ENCODE measurements at regions not wholly inside any gene's neighbourhood (a gene's known extent, or its start where the extent isn't known, plus 50 kb on each side); places are given as distances from the start of the nearest gene placed in this dataset.
"Not testable (repeated sequence)": the region's sequence is repeated elsewhere in the genome, so short reads cannot be mapped to it uniquely, and the experiment has no call there.

DNA sequence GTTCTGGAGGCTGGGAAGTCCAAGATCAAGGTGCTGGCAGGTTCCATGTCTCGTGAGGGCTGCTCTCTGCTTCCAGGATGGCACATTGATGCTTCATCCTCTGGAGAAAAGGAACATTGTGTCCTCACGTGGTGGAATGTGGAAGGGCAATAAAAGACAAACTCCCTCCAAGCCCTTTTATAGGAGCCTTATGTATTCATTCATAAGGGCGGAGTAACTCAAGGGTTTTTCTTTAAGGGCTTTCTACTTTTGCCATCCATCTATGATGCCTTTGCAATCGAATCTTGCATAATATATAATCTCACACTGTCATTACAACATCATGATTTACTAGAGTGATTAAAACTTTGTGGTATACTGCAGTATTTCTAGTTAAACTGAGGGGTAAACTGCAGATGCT, 132.7 kb upstream of the DDHD1 start:
- no peak for DNase-seq (ENCODE audit: low spot score)

DNA sequence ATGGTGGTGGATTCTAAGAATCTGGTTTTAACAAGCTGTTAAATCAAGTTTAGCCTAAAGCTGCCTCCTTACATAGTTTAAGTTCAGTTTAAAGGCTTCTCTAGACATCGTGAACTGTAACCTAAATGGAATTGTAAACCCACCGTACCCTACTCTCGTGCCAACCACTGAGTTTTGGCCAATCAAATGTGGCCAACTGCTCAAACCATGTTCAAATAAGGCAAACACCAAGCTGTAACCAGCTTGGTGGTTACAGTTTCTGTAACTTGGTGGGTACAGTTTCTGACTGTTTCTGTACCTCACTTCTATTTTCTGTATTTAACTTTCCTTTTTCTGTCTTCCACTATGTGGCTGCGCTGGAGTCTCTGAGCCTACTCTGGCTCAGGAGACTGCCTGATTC, 131.9 kb upstream of the DDHD1 start:
- DNase-seq (ENCODE audit: low spot score), result no peak

DNA sequence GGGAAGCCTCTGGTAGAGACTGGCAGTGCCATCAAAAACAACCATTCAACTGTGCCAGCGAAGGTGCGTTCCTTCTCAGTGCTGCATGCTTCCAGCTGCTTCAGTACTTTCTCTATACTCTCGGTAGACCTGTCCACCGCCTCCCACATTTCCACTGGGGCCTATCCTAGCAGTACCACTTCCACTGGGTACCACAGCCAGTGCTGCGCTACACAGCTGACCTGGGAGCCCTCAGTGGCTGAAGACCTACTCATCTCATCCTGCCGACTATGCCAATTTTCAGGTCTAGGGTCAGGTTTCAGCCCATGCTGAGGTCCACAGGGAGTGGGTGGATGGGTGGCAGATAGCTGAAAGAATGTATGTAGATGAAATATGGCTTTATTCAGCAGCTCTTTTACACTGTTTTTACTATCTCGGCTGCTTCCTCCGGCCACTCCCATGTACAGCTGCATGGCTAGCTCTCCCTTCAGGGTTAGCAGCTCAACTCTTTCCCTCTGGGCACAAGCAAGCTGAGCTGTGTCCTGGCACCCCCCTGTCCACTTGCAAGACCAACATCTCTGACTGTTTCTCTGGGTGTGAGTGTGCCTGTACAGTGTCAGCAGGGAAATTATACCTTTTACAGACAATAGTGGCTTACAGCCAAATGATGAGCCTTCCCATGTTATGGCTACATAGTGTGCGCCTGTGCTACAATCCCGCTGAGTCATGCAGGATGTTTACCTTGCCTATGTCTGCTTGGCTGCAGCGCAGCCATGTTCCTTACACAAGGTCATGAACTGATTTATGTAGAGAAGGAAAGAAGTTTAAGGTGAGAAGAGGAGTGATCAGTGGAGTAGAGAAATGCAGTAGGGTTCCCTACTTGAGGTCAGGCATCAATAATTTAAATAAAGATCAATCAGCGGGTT, 125.7 kb upstream of the DDHD1 start:
- no peak for DNase-seq (ENCODE audit: low spot score)

- no peak for DNase-seq (ENCODE audit: low spot score)
These were observed 120.5 kb upstream of the DDHD1 start for GRCh38 chr14:53273671-53274072.

DNA sequence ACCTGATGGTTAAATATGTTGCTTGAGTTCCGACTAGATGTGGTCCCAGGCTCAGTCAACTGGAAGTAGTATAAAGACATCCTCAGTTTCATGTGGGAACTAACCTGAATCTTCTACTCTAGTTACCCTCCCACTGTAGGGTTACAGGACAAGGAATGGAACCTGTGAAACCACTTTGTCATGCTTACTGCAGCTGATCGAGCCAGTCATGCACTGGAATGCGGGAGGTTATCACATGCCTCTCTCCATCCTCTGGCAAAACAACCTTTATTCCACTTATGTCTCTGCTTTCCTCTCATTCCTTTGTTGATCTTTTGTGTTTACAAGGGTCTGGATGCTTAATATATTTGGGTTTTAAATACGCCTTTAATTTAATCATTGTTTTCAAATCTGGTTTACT, 111.9 kb upstream of the DDHD1 start:
- DNase-seq (ENCODE audit: low spot score), result no peak

DNA sequence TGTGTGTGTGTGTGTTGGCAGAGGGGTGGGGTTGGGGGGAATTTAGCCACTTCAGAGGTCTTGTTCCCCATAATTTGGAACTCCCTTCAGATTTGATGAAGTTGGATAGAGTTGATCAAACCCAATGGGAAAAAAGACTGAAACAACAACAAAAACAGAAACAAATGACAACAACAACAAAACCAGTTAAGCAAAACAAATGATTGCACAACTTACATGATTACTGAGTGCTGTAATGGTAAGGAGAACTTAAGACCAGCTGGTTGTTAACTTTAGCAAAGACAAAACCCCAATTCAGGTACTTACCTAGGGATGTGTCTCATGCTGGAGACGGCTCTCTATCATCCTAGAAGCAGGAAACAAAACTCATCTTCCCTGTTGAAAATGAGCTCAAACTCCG, 107.8 kb upstream of the DDHD1 start:
- no peak for DNase-seq (ENCODE audit: low spot score)

DNA sequence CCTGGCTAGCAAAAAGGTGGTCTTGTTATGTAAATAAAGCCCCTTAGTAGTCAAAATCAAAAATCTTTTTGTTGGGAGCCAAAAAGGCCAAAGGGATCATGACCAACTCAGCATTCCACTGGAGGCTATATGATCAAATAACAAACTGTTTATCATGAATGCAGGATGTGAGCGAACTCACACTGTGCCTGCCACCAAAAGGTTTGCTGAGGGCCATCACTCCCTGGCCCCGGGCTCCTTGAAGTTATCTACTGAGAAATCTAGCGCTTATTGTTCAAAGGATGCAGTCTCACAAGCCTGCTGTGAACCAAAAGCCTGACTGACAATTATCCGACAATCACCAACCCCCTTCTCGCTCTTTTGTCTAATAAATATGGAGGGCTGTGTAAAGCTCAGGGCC, 107.2 kb upstream of the DDHD1 start:
- no peak for DNase-seq (ENCODE audit: low spot score)

DNA sequence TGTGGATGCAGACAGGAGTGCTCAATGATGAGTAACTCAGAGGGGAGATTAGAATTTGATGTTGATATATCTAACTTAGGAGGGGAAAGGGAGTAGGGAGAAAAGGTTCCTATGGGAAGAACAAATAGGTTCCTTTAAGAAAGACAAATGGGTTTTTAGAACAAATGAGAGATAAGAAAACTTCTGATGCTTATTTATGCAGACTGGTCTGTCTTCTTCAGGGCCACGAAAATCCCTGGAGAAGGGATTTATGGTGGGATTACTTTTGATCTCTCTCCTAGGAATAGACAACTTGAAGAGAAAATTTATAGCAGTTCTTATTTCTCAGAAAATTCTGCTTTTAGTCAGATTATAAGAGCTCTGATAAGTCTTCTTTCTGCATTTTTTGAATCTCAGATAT, 99.0 kb upstream of the DDHD1 start:
- no peak for DNase-seq (ENCODE audit: low spot score)

GRCh38 chr14:53249059-53249458, 95.9 kb upstream of the DDHD1 start:
- DNase-seq (ENCODE audit: low spot score), result no peak

DNA sequence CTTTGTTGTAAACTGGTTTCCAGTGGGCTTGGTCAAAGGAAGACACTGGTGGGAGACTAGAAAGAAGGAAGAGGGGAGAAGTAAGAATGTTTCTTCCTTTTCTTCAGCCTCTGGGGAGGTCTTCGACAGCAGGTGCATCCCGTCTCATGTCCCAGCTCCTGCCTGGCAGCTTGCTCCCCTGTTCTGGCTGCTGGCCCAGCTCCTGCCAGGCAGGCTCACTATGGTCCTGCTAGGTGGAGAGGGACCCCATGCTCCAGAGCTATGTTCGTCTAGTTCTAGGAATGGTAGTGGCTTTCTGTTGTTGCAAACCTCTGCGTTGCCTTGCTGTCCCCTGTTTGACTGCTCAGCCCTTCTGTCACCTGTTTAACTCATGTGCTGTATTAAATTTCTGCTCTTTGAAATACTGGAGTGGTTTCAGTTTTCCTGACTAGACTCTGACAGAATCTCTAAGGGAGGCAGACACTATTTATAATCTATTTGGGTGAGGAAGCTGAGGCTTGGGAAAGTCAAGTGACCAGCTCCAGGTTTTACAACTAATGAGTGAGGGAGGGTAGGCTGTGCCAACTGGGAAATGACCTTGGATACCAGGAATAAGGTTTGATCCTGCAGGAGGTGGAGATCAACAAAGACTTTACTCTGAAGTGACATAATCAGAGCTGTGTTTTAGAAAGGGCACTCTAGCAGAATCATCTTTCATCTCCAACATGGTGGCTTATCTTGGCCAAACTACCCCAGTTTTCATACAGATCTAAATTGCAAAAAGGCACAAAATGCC, 94.7 kb upstream of the DDHD1 start:
- DNase-seq (ENCODE audit: low spot score), result no peak

DNA sequence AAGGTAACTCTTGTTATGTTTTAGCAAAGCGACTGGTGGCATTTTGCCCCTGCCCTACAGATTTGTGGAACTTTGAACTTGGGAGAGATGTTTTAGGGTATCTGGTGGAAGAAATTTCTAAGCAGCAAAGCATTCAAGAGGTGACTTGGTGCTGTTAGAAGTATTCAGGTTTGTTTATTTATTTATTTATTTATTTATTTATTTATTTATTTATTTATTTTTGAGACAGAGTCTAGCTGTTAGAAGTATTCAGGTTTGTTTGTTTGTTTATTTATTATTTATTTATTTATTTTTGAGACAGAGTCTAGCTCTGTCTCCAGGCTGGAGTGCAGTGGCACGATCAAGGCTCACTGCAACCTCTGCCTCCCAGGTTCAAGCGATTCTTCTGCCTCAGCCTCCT, 89.8 kb upstream of the DDHD1 start:
- DNase-seq (ENCODE audit: low spot score), result not testable (repeated sequence)

DNA sequence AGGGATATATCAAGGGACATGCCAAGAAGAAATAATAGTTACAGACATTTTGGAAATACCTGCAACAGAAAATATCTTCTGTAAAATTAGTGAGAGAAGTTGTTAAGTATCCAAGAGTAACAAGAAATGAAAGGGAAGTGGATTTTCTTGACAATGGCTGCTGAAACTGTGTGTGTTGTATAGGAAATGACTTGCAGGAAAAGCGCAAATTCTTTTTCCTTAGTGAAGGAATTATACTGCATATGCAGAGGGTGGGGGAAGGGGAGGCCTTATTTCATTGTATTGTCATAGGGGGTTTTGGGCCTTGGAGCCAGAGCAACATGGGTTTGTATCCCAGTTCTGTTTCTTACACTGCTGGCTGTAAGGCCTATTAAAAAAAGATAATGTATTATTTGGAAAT, 84.4 kb upstream of the DDHD1 start:
- no peak for DNase-seq (ENCODE audit: low spot score)

- no peak for DNase-seq (ENCODE audit: low spot score)
These were observed 83.6 kb upstream of the DDHD1 start for GRCh38 chr14:53236708-53237107.

DNA sequence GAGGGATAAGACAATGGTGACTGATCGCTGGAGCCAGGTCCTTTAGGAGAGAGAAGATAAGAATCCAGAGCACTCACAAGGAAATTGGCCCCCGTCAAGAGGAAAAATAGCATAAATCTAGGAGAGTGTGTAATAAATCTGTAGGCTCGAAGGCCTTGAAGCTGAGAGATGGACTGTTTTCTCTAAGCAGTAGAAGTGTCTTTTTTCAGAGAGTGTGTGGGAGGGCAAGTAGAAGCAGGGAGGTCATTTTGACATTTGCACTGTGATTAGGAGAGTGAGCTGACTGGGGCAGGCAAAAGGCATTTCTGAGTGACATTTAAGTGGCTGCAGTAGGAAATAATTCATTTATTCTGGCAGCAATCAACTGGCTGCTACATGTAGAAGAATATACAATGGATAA, 78.0 kb upstream of the DDHD1 start:
- no peak for DNase-seq (ENCODE audit: low spot score)

- no peak for DNase-seq (ENCODE audit: low spot score)
These were observed 75.8 kb upstream of the DDHD1 start for GRCh38 chr14:53228966-53229365.

GRCh38 chr14:53227154-53227718, 74.1 kb upstream of the DDHD1 start:
- no peak for DNase-seq (ENCODE audit: low spot score)

DNA sequence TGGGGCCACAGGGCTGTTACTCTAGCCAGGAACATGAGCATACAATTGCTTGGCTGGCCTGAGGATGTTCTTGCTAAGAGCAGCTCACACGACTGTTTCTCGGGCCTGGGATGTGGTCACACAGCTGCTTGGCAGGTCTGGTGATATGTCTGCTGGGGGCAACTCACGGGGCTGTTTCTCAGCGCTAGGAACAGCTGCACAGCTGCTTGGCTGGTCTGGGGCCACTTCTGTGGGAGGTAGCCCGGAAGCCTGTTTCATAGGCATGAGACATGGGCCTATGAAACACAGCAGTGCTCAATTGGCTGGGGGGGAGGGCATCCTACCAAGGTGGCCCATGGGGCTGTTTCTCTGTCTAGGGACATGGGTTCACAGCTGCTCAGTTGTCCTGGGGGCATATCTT, 73.4 kb upstream of the DDHD1 start:
- no peak for DNase-seq (ENCODE audit: low spot score)

DNA sequence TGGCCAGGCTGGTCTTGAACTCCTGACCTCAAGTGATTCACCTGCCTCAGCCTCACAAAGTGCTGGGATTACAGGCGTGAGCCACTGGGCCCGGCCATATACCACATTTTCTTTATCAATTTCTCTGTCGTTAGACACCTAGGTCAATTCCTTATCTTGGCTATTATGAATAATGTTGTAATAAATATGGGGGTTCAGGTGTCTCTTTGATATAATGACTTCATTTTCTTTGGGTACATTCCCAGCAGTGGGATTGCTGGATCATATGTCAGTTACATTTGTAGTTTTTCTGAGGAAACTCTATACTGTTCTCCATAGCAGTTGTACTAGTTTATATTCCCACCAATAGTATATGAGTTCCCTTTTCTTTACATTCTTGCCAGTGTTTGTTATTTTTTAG, 67.8 kb upstream of the DDHD1 start:
- DNase-seq (ENCODE audit: low spot score), result no peak

DNA sequence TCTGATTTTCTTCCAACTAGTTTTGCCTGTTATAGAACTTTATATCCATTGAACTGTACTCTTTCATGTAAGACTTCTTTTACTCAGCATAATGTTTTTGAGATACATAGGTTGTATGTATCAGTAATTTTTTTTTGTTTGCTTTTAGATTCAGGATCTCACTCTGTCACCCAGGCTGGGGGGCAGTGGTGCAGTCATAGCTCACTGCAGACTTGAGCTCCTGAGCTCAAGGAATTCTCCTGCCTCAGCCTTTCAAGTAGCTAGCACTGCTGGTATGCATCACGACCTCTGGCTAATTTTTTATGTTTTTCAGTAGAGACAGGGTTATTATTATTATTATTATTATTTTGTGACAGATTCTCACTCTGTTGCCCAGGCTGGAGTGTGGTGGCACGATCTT, 65.0 kb upstream of the DDHD1 start:
- no peak for DNase-seq (ENCODE audit: low spot score)

GRCh38 chr14:53217316-53217994, 64.3 kb upstream of the DDHD1 start:
- DNase-seq (ENCODE audit: low spot score), result peak; percentile 39

DNA sequence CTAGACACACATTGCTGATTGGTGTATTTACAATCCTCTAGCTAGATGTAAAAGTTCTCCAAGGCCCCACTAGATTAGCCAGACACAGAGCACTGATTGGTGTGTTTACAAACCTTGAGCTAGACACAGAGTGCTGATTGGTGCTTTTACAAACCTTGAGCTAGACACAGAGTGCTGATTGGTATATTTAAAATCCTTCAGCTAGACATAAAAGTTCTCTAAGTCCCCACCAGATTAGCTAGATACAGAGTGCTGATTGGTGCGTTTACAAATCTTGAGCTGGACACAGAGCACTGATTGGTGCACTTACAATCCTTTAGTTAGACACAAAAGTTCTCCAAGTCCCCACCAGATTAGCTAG, 63.8 kb upstream of the DDHD1 start:
- DNase-seq (ENCODE audit: low spot score), result not testable (repeated sequence)

- not testable (repeated sequence) for DNase-seq (ENCODE audit: low spot score)
These were observed 63.4 kb upstream of the DDHD1 start for GRCh38 chr14:53216478-53216877.

DNA sequence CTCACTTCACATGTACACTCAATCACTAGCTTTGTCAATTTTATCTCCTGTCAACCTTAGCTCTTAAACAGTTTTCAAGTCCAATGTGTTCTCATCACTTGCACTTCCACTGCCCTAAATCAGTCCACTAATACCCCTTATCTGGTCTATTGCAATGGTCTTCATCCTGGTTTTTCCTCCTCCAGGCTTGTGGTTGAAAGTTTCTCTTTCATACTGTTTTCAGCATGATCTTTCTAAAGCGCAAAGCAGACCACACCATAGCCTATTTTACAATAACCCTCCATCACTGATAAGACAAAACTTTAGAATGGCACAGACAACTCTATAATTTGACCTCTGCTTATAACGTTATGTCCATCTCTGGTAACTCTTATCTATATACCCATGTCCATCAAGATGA, 62.0 kb upstream of the DDHD1 start:
- no peak for DNase-seq (ENCODE audit: low spot score)
